Endothelial cell of umbilical vein (primary cell): ENCODE measurements at regions not wholly inside any gene's neighbourhood (a gene's known extent, or its start where the extent isn't known, plus 50 kb on each side); places are given as distances from the start of the nearest gene placed in this dataset.

Source experiments
- BruUV-seq: library from RNA; stranded (reverse); fragments of 400-500 nt; replicated peaks from 2 replicates; lab custom pipeline; 2021; lab: Mats Ljungman, UMichigan
- CTCF ChIA-PET: fragments of 300-600, 350-600 bp; sonication (Branson Sonifier 250); formaldehyde crosslinking; loops from one replicate; lab custom pipeline; 2021; ENCODE audit warnings: antibody characterized with exemption, inconsistent platforms; lab: Charles Lee
- POLR2A ChIA-PET: fragments of 300-600, 350-600 bp; sonication (Branson Sonifier 250); formaldehyde crosslinking; loops from one replicate; lab custom pipeline; 2021; ENCODE audit warnings: antibody characterized with exemption, inconsistent platforms; lab: Charles Lee
- DNase-seq: peaks from one replicate; pipeline ENCODE4 v3.0.0-alpha.2; 2011; ENCODE audit warnings: low read depth, low spot score
- FAIRE-seq: peaks from 2 replicates; lab custom pipeline; 2011; peaks lifted over from hg19 to GRCh38; lab: Jason Lieb, UNC
- H2AFZ ChIP-seq: 2 replicates; pipeline ENCODE4 v1.6.0; 2012; ENCODE audit warnings: low read depth, low read length, control low read depth, inconsistent platforms
- H3K27ac ChIP-seq: 2 replicates; pipeline ENCODE4 v1.5.1; 2011; ENCODE audit warnings: low read depth, mild to moderate bottlenecking, control low read depth, low read length, moderate library complexity; ENCODE audit not compliant: insufficient read depth
- H3K27me3 ChIP-seq, 2 experiments: 2 replicates each; pipeline versions ENCODE4 v1.6.0 to v1.6.1; 2011; ENCODE audit warnings: low read length in 2 of 2, mixed read lengths in 1 of 2; ENCODE audit not compliant: control insufficient read depth in 2 of 2, insufficient read depth in 2 of 2
- H3K36me3 ChIP-seq, 2 experiments: 2 replicates in 1 of 2; 3 replicates in 1 of 2; pipeline ENCODE4 v1.5.1; 2011; ENCODE audit warnings: low read length in 2 of 2, mild to moderate bottlenecking in 1 of 2, moderate library complexity in 1 of 2; ENCODE audit not compliant: control insufficient read depth in 2 of 2, insufficient read depth in 2 of 2; ENCODE audit errors: extremely low read depth in 1 of 2
- H3K4me1 ChIP-seq: 3 replicates; pipeline ENCODE4 v1.5.1; 2011; ENCODE audit warnings: mild to moderate bottlenecking, low read length; ENCODE audit not compliant: control insufficient read depth, insufficient read depth; ENCODE audit errors: extremely low read depth
- H3K4me2 ChIP-seq: 2 replicates; pipeline ENCODE4 v1.6.1; 2011; ENCODE audit warnings: low read length, control low read depth, mixed read lengths; ENCODE audit not compliant: insufficient read depth
- H3K4me3 ChIP-seq, 3 experiments: fragments of 200-600 bp in 1 of 3; sonication (generic), shearing (Covaris generic) in 1 of 3; replicated peaks in 1 of 3; 2 replicates each; pipeline ENCODE4 v1.5.1; 2011 to 2016; ENCODE audit warnings: control low read depth in 3 of 3, low read length in 3 of 3, mild to moderate bottlenecking in 2 of 3, inconsistent platforms in 1 of 3, low read depth in 1 of 3, moderate library complexity in 1 of 3; ENCODE audit not compliant: insufficient read depth in 1 of 3
- H3K79me2 ChIP-seq: 2 replicates; pipeline ENCODE4 v1.6.0; 2012; ENCODE audit warnings: low read length, inconsistent platforms; ENCODE audit not compliant: control insufficient read depth, insufficient read depth
- H3K9ac ChIP-seq: replicated peaks from 2 replicates; pipeline ENCODE3; 2011; ENCODE audit warnings: low read length, control low read depth; ENCODE audit not compliant: insufficient read depth; ENCODE audit errors: extremely low read depth
- H3K9me1 ChIP-seq: replicated peaks from 3 replicates; pipeline ENCODE4 v1.6.0; 2011; ENCODE audit warnings: mild to moderate bottlenecking, low read length; ENCODE audit not compliant: control insufficient read depth, insufficient read depth; ENCODE audit errors: extremely low read depth
- H3K9me3 ChIP-seq: replicated peaks from 2 replicates; pipeline ENCODE4 v1.5.1; 2012; ENCODE audit warnings: low read length, inconsistent platforms; ENCODE audit not compliant: control insufficient read depth, insufficient read depth
- H4K20me1 ChIP-seq: replicated peaks from 2 replicates; pipeline ENCODE3; 2011; ENCODE audit warnings: mild to moderate bottlenecking, low read length; ENCODE audit not compliant: control insufficient read depth, insufficient read depth; ENCODE audit errors: extremely low read depth
- EZH2 ChIP-seq: IDR thresholded peaks from 2 replicates; pipeline ENCODE4 v1.6.1; 2012; ENCODE audit warnings: borderline replicate concordance, low read depth, mild to moderate bottlenecking, moderate library complexity, low read length, inconsistent platforms; ENCODE audit not compliant: severe bottlenecking
- FOS ChIP-seq: IDR thresholded peaks from 2 replicates; pipeline ENCODE4 v1.6.1; 2011; ENCODE audit warnings: mild to moderate bottlenecking, low read length, moderate library complexity, borderline replicate concordance; ENCODE audit not compliant: insufficient read depth
- GATA2 ChIP-seq: IDR thresholded peaks from 2 replicates; pipeline ENCODE4 v1.7.0; 2011; ENCODE audit warnings: low read depth, mild to moderate bottlenecking, moderate library complexity, mixed read lengths, low read length; ENCODE audit not compliant: insufficient read length, insufficient read depth
- JUN ChIP-seq: IDR thresholded peaks from 2 replicates; pipeline ENCODE4 v1.6.1; 2011; ENCODE audit warnings: borderline replicate concordance, low read depth; ENCODE audit not compliant: insufficient read length, insufficient read depth
- MYC ChIP-seq: IDR thresholded peaks from one replicate; pipeline ENCODE4 v1.6.1; 2011; ENCODE audit warnings: mild to moderate bottlenecking, low read depth, low read length
- POLR2A ChIP-seq: IDR thresholded peaks from 2 replicates; pipeline ENCODE4 v1.6.1; 2012; ENCODE audit warnings: low read depth, mild to moderate bottlenecking, control low read depth, low read length
- POLR2AphosphoS5 ChIP-seq: IDR thresholded peaks from 2 replicates; pipeline ENCODE4 v1.6.1; 2012; ENCODE audit warnings: low read depth, mild to moderate bottlenecking, control low read depth, low read length, moderate library complexity; ENCODE audit not compliant: insufficient read depth
- dilution Hi-C: fragments of 300-500 bp; cut with MboI; formaldehyde crosslinking; loops from one replicate; pipeline ENCODE4 v1.15.0; 2019; ENCODE audit warnings: low sequenced_read_pairs; ENCODE audit not compliant: extremely low pct_ligation_motif_present
- intact Hi-C: fragments of 100-400 bp; cut with micrococcal nuclease; formaldehyde crosslinking; loops from one replicate; pipeline ENCODE4 v1.10.0; 2022
- TF ChIP-seq, protein P1 (sequence below): IDR thresholded peaks from 2 replicates; pipeline ENCODE4 v1.6.1; 2011; ENCODE audit not compliant: insufficient read depth, insufficient read length
- TF ChIP-seq, protein P2 (sequence below), 2 donors: IDR thresholded peaks; 1 replicate in 1 of 2; 2 replicates in 1 of 2; pipeline ENCODE4 v1.5.1; 2011; ENCODE audit warnings: low read length in 2 of 2, mild to moderate bottlenecking in 2 of 2, moderate library complexity in 2 of 2, control low read depth in 1 of 2, inconsistent platforms in 1 of 2, low read depth in 1 of 2; ENCODE audit not compliant: insufficient read depth in 1 of 2; ENCODE audit errors: extremely low read depth in 1 of 2

DNA sequence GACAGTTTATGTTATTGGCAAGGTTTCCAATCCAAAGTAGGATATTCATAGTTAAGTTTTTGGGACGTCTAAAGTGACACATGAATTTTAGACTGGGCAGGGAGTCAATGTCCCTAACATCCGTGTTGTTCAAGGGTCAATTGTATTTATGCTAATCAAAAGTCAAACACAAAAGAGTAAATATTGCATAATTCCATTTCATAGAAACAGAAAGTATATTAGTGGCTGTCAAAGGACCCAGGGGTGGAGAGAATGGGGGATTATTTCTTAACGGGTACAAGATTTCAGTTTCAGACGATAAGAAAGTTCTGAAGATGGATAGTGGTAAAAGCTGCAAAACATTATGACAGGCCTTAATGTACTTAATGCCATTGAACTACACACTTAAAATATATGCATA is 971.8 kb upstream of the AGA start:
- H3K79me2 ChIP-seq, result no peaks in the 10 kb centered on the region
- H4K20me1 ChIP-seq, result no peaks in the 10 kb centered on the region
- dilution Hi-C loops (no loop called here), intact Hi-C loops (no loop called here)
- no peaks in the 10 kb centered on the region for H3K4me1 ChIP-seq
- POLR2A ChIA-PET, result no interaction called here
- no peak overlapping the region for H3K9ac ChIP-seq
- H2AFZ ChIP-seq, result no peak overlapping the region
- CTCF ChIA-PET, result no interaction called here
- BruUV-seq, result no TSS peak
- DNase-seq, result no peak
- H3K9me1 ChIP-seq, result no peaks in the 10 kb centered on the region
- no peaks in the 10 kb centered on the region for H3K36me3 ChIP-seq
- no peak overlapping the region for H3K4me3 ChIP-seq
- FAIRE-seq, result no peak
- no peaks in the 10 kb centered on the region for H3K9me3 ChIP-seq
- H3K4me2 ChIP-seq, result no peak overlapping the region
- no peaks in the 10 kb centered on the region for H3K27me3 ChIP-seq
- H3K27ac ChIP-seq, result no peak overlapping the region
- TF ChIP-seq GATA2, result no peak
- TF ChIP-seq, protein P1, sequence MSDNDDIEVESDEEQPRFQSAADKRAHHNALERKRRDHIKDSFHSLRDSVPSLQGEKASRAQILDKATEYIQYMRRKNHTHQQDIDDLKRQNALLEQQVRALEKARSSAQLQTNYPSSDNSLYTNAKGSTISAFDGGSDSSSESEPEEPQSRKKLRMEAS, result no peak

DNA sequence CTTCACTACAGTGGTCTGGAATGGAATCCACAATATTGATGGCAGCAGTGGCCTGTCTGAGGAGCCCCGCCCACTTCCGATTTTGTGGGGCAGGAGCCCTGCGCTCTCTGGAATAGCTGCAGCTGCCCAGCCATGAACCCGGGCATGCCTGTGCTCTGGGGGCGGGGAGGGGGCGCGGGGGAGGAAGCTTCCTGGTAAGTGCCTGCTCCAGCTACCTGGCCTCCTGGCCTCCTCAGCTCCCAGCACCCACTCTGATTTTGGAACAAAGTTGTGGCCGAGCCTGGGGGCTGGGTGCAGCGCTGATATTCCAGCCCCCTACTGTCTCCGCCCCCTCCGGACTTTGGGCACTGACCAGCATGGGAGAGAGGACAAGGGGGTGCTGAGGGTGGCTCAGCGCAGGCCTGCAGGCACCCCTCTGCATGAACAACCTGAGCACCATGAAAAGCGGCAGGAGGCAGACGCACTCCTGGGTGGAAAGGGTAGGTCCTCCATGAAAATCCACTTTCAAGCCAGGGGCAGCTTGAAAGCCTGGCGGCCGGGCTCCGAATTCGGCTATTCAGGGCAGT is 972.7 kb upstream of the AGA start:
- no TSS peak for BruUV-seq
- no peaks in the 10 kb centered on the region for H4K20me1 ChIP-seq
- H3K4me1 ChIP-seq, result no peaks in the 10 kb centered on the region
- FAIRE-seq (no peak), DNase-seq (no peak)
- CTCF ChIA-PET, result no interaction called here
- no peaks in the 10 kb centered on the region for H3K9me1 ChIP-seq
- TF ChIP-seq POLR2AphosphoS5, result no peak
- no peak for TF ChIP-seq FOS
- no peak for TF ChIP-seq MYC
- TF ChIP-seq, protein P1, result no peak
- TF ChIP-seq JUN, result no peak
- TF ChIP-seq EZH2, result no peak
- TF ChIP-seq GATA2, result no peak
- no peak for TF ChIP-seq POLR2A
- TF ChIP-seq, protein P2, sequence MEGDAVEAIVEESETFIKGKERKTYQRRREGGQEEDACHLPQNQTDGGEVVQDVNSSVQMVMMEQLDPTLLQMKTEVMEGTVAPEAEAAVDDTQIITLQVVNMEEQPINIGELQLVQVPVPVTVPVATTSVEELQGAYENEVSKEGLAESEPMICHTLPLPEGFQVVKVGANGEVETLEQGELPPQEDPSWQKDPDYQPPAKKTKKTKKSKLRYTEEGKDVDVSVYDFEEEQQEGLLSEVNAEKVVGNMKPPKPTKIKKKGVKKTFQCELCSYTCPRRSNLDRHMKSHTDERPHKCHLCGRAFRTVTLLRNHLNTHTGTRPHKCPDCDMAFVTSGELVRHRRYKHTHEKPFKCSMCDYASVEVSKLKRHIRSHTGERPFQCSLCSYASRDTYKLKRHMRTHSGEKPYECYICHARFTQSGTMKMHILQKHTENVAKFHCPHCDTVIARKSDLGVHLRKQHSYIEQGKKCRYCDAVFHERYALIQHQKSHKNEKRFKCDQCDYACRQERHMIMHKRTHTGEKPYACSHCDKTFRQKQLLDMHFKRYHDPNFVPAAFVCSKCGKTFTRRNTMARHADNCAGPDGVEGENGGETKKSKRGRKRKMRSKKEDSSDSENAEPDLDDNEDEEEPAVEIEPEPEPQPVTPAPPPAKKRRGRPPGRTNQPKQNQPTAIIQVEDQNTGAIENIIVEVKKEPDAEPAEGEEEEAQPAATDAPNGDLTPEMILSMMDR (IDR thresholded peaks at IDR 0.05; ENCODE audit: extremely low read depth in 1 of 2, insufficient read depth in 1 of 2, low read depth in 1 of 2, low read length in 2 of 2), result no peak
- H3K4me2 ChIP-seq, result no peak overlapping the region
- H3K4me3 ChIP-seq, result no peak overlapping the region
- dilution Hi-C loops (no loop called here), intact Hi-C loops (no loop called here)
- H3K9me3 ChIP-seq, result no peaks in the 10 kb centered on the region
- no peak overlapping the region for H3K9ac ChIP-seq
- no peak overlapping the region for H2AFZ ChIP-seq
- POLR2A ChIA-PET, result no interaction called here
- no peaks in the 10 kb centered on the region for H3K79me2 ChIP-seq
- no peaks in the 10 kb centered on the region for H3K36me3 ChIP-seq
- no peak overlapping the region for H3K27ac ChIP-seq
- H3K27me3 ChIP-seq, result no peaks in the 10 kb centered on the region
